HCT116 (cell line): ENCODE measurements at regions not wholly inside any gene's neighbourhood (a gene's known extent, or its start where the extent isn't known, plus 50 kb on each side); places are given as distances from the start of the nearest gene placed in this dataset.

Experiments used
- CEBPB ChIP-seq: IDR thresholded peaks from 2 replicates; pipeline ENCODE4 v1.6.1; 2012; ENCODE audit warnings: low read depth
- ZNF274 ChIP-seq: fragments of 200-500 bp; sonication (Bioruptor generic); IDR thresholded peaks from 2 replicates; pipeline ENCODE4 v1.6.1; 2014; ENCODE audit warnings: mild to moderate bottlenecking, low read depth, low read length, inconsistent platforms
- TF ChIP-seq, protein P1 (sequence below), 3 experiments: fragments of 200-600 bp in 1 of 3; sonication (generic) in 1 of 3; IDR thresholded peaks in 2 of 3; conservative IDR thresholded peaks in 1 of 3; 2 replicates each; pipeline ENCODE4 v1.5.1; 2012 to 2017; ENCODE audit warnings: low read depth in 2 of 3, low read length in 2 of 3, antibody characterized with exemption in 1 of 3, borderline replicate concordance in 1 of 3, control low read depth in 1 of 3, mild to moderate bottlenecking in 1 of 3, mixed read lengths in 1 of 3, mixed run types in 1 of 3, moderate library complexity in 1 of 3; ENCODE audit not compliant: insufficient read depth in 1 of 3

GRCh38 chr4:123824524-123824923, 427.9 kb downstream of the SPRY1 start:
- no peak for TF ChIP-seq ZNF274
- TF ChIP-seq, protein P1, sequence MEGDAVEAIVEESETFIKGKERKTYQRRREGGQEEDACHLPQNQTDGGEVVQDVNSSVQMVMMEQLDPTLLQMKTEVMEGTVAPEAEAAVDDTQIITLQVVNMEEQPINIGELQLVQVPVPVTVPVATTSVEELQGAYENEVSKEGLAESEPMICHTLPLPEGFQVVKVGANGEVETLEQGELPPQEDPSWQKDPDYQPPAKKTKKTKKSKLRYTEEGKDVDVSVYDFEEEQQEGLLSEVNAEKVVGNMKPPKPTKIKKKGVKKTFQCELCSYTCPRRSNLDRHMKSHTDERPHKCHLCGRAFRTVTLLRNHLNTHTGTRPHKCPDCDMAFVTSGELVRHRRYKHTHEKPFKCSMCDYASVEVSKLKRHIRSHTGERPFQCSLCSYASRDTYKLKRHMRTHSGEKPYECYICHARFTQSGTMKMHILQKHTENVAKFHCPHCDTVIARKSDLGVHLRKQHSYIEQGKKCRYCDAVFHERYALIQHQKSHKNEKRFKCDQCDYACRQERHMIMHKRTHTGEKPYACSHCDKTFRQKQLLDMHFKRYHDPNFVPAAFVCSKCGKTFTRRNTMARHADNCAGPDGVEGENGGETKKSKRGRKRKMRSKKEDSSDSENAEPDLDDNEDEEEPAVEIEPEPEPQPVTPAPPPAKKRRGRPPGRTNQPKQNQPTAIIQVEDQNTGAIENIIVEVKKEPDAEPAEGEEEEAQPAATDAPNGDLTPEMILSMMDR (IDR thresholded peaks at IDR 0.05 in 2 of 3, conservative IDR thresholded peaks at IDR 0.05 in 1 of 3; ENCODE audit: borderline replicate concordance in 1 of 3, insufficient read depth in 1 of 3, low read depth in 2 of 3, low read length in 2 of 3) = no peak
- no peak for TF ChIP-seq CEBPB
